Renal pelvis (tissue), 1 donor: ENCODE measurements at regions not wholly inside any gene's neighbourhood (a gene's known extent, or its start where the extent isn't known, plus 50 kb on each side); places are given as distances from the start of the nearest gene placed in this dataset.
"Not testable (repeated sequence)": the region's sequence is repeated elsewhere in the genome, so short reads cannot be mapped to it uniquely, and the experiment has no call there.

Experiments
- DNase-seq: peaks from one replicate; pipeline ENCODE4 v3.0.0-alpha.2; 2013

DNA sequence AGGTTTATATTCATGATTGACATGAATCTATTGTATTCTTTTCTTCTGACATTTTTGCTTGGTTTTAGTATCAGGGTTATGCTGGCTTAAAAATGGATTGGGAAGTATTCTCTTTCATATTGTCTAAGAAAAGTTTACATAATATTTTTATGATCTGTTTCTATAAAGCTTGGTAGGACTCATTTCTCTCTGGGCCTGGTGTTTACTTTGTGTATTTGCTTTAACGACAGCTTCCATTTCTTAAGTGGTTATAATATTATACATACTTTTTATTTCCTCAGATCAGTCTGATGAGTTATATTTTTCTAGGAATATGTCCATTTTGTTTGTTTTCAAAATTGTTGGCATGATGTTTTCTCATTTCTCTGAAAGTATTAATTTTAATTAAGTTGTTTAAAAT is 117.9 kb upstream of the IL12A start:
- no peak for DNase-seq

DNA sequence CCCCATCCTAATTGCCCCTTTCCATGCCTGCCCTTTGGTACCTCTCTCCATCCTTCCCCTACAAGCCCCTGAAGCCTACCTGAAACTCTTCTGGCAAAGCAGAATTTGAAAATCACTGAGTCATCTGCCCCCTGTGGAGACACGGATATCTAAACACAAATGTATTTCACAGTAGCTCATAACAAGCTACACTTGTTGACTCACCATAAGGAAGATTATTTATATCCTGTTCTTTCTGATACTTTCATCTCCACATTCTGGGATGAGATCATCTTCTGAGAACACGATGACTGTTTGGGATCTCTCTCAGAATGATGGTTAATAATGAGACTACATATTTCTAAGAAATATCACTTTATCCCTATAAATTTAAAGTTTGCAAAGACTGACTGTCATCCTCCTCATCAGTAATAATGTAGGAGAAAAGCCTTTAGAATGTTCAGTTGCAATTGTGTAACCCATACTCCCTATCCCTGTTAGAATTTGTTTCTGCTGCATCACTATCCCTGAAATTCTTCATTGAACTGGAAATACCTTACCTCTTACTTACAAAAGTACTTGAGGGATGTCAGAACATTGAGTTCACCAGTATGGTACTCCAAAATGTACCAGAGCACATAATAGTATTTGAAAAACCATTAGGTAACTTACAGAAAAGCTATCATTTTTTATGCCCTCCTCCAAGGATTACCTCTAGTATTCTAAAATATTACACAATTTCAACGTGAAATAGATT is 116.1 kb upstream of the IL12A start:
- no peak for DNase-seq

DNA sequence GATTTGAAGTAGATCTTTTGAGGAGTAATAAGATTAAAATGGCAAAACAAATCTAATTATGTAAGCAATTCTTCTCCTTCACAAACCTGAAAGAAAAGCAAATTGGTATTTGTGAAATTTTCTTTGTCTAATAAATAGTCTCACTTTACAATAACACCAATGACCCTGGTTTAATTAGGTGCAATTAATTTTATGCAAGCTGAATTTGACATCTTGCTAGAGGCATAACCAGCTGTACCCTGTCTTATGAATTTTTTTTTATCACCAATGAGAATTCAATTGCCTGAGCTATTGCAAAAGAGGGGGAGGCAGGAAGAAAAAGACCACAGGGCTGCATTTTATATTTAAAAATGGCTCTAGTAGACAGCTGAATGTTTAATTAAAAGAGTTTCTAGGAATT is 113.5 kb upstream of the IL12A start:
- no peak for DNase-seq

DNA sequence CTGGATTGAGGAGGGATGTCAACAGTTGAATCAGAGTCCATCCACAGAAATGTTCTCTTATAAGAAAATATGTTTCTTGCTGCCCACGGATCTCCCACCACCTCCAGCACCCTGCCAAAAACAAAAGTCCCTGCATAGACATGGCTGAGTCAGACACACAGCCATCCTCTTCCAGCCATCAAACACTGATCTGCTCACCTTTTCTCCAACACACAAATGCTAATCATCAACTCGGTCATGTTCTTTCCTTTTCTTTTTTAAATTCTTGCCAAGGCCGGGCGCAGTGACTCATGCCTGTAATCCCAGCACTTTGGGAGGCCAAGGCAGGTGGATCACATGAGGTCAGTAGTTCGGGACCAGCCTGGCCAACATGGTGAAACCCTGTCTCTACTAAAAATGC is 110.7 kb upstream of the IL12A start:
- DNase-seq = no peak

DNA sequence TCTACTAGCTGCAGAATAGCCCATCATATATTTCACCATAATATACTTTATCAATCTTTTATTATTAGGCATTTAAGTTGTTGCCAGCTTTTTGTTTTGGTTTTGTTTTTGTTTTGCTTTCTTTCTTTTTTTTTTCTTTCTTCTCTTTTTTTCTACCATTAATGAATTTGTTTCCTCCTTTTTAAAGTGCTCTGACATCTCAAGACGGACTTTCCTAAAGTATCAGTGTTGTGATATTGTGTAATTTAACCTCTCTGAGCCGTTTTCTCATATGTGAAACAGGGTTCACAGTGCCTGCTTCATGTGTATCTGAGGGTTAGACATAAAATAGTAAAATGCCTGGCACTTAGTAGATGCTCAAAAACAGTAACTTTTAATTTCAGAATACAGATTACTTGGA is 109.5 kb upstream of the IL12A start:
- no peak for DNase-seq

DNA sequence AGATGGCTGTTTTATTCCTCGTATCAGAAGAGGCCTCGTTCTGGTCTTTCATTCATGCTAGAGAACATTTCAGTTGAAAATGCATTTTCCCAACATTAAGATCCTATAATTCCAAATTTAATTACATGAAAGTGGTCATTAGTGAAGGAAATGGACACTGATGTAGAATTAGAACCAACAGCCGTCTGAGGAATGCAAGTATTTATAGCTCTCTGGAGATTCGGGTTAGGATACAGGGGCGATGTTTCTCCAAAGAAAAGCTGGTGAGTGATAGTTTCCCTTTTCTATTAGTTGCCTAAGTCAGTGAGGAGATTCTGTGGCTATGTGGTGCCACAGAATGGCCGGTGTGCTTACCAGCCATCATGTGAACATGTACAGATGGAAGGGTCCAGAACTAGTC is 109.0 kb upstream of the IL12A start:
- DNase-seq = no peak

DNA sequence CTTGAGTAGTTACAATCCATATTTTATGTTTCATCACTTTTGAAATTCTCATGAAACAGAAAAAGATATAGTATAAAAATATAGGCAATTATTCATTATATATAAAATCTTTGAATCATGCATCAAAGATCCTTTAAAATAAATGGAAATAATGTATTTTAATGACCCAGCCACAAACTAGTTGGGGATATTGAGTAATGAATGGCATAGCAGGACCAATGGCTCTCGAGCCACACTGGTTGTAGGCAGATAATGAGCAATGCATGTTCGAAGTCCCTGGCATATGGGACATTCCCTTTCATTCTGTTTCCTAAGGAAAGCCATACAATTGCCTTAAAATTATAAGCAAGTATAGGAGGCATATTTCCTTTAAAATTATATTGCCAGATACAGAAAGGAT is 107.4 kb upstream of the IL12A start:
- DNase-seq = no peak

DNA sequence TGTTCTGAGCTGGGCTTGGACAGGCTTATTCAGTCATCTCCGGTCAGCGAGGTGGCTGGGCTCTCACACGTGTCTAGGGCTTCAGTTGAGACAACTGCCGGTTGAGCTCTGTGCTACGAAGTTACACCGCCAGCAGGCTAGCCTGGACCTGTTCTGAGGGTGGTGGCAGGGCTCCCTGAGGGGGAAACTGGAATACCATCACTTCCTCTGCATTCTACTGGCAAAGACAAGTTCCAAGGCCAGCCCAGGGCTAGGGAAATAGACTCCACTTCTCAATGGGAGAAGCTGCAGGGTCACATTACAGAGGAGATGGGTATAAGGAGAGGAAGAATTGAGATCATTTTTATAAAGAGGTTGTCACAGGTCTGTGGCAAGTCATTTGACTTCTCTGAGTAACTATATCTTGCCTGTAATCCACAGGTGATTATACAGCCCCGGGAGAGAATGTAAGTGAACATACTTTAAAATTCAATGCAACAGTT is 106.8 kb upstream of the IL12A start:
- no peak for DNase-seq

DNA sequence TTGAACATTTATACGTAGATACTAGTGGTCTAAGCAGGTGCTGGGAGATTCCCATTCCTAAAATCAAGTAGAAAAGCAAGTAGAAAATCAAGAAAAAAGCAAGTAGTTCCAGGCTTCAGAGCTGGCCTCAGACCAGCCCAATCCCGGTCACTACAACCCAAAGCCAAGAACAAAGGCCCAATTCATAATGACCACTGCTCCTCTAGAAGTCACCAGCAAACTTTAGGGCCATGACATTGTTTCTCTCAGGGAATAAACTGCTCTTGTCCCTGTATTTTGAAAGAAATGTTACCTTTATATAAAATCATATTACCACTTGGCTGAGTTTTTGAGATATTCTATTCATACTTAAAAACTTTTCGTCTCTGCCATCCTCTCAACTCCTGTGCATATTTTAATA is 106.3 kb upstream of the IL12A start:
- DNase-seq = no peak

DNA sequence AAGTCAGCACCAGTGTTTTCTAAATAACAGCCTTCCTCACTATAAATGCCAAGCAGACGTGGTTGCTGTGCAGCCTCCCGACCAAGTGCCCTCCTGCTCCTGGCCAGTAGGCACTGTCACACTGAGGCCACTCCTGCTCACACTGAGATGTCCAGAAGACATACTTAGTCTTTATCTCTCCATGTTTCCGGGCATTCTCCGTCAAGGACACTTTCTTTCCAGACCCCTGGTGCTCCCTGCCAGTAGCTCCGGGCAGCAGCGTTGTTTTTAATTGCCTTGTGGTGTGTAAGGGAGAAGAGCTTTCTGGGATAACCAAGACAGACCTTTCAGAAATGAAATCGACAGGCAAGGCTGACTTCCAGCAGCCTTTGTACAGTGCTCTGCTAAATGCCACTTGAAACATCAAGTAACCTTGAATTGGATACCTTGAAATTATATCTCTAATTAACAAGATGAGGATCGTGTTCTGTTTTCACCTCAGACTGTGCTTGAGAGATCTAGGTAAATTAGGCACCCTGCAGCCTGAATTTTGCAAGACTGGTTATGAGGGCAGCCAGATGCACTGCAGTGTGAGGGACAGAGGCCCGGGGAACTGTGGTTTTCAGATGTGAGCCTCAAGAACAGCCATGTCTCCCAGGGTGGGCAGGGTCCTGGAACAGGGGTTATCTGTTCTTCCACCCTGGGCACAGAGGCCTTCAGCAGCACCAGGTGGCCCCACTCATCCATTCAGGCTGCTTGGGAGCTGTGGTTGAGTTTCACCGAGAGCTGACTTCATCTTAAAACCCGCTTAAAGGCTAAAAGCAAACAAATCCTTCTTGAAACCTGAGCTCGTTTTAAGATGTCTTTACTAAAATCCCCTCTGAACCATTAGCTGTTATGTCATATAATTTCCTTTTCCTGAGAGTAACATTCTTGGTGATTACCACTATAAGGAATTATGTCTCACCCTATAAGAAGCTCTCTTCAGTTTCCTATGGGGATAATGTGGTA is 105.5 kb upstream of the IL12A start:
- DNase-seq = no peak

DNA sequence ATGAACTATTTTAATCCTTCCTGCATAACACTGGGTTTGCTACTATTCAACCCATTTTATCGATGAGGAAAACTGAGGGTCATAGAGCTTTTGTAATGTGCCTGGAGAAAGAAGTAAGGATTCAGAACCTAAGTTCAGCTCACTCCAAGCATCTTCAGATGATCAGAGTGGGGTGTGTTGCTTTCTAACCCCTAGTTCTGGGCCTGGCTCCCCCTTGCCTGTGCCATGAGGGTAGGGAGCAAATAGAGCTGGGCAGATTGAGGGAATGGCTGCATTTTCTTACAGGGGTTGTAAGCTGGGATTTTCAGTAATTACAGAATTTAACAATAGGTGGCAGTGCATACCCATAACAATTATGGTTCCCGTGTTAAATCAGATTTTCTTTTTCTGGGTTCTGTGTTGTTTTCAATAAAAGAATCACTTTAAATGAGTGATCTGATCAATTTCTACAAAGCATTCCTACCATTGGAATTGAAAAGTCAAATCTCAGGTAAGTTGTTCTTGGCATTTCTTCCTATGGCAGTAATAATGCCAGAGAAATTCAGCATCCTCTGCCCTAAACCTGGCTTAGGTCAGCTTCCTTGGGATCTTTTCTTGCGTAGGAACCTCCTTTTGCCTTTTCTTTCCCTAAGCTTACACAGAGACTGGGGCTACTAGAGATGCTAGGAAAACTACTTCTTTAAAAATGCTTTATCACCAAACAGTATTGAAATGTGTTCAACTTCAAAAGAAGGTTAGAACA is 103.8 kb upstream of the IL12A start:
- DNase-seq = no peak

DNA sequence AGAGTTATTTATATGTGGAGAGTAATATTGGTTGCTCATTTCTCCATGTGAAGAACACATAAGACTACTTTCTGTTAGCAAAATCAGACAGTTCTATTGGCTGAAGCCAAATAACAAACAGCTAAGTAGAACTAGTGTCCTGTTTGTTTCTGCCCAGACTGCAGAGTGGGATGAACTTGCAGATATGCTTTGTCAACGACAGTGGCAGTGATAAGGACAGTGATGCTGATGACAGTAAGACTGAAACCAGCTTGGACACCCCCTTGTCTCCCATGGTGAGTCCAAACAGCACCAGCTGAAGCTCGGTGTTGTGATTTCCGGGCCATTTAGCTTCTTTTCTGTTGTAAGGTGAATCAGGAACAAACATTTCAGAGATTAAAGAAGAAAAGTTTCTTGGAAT is 102.6 kb upstream of the IL12A start:
- DNase-seq = no peak

DNA sequence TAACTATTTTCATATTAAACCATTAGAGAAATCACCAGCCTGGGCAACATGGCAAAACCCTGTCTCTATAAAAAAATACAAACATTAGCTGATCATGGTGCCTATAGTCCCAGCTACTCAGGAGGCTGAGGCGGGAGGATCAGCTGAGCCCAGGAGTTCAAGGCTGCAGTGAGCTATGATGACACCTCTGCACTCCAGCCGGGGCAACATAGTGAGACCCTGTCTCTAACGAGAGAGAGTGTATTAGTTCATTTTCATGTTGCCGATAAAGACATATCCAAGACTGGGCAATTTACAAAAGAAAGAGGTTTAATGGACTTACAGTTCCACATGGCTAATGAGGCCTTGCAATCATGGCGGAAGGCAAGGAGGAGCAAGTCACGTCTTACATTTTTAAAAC is 102.1 kb upstream of the IL12A start:
- DNase-seq = not testable (repeated sequence)

DNA sequence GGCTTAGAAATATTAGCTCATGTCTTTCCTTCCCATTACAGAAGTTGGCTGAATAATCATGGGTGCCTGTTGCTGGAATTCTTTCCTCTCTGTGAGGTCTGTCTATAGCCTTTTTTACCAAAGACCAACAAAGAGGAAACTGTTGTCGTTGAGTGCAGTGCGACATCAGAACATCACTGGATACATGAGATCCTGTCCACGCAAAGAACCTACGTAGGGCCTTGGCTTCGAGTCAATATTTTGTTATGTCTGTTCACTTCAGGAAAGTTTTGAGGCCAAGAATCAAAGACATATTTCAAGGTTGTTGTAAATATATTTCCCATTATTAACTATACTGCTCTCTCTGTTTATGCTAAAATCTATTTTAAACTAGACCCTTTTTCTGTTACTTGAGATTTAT is 101.5 kb upstream of the IL12A start:
- no peak for DNase-seq

DNA sequence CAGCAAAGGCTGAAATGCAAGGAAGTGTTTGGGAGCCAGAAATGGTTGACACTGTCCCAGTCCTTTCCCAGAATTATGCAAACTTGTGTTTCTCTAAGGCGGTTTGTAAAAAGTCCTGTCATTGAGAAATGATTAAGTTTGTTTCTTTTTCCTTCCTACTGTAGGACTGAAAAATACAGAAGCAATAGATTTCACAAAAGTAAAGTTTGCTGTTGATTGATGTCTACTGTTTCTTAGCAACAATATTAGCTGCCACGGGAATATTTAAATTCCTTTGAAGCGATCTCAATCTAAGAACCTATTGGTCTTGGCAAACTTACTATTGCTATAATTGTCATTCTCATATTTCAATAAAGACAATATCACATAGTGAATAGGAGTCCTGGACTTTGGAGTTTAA is 100.7 kb upstream of the IL12A start:
- DNase-seq = no peak

DNA sequence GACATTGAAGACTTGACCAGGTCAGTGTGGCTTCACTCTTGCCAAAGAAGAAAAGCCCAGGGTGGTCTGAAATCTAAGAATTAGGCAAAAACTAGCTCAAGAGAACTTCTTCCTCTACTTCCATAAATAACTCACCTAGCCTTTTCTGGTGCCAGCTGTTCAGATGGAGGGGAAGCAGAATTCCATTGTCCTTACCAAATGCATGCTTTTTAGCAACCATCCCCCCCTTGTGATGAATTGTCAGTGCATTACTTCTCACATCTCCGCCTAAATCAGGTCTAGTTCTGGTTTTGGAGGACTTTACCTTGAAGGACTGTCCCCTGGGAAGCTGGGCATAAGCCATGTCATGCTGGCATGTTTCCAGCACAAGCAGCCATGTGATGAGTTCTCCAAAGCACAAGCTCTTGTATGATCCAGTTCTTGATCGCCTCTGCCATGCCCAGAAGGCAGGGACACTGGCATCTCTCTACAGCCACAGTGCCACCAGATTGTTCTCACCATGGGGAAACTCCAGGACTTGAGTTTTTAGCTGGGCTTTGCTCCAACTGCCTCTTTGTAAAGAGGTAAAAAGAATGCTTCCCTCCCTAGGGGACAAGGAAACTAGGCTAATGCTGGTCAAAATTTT is 96.4 kb upstream of the IL12A start:
- DNase-seq = no peak

DNA sequence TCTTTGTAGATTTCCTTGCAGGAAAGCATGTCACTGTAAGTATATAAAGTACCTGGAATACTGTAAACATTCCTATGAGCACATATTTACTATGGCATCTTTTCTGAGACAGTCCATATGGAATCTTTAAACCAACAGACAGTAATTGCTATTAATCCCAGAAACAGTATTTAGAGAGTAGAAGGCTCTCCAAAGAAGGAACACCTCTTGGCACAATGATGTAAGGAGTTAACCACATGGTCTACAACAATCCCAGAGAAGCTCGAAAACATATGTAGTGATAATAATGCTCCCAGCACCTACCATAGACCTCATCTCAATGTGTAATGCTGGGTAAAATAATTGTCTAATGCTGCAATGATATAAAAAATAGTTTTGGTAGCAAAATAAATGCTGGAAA is 95.8 kb upstream of the IL12A start:
- no peak for DNase-seq

DNA sequence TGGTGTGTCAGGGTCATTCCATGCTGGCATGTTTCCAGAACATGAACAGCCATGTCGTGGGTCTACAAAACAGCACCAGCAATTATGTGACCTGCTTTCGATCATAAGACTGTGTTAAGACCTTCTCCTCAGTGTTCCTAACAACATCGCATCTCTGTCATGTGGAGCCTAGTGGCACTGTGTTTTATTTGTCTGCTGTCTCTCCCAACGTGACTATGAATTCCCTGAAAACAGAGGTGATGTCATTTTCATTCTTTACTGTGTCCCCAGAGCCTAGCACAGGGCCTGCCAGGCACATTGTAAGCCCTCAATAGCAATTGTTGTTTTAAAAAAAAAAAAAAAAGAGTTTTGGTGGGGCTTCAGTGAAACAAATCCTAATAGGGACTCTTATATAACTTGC is 94.2 kb upstream of the IL12A start:
- DNase-seq = no peak

DNA sequence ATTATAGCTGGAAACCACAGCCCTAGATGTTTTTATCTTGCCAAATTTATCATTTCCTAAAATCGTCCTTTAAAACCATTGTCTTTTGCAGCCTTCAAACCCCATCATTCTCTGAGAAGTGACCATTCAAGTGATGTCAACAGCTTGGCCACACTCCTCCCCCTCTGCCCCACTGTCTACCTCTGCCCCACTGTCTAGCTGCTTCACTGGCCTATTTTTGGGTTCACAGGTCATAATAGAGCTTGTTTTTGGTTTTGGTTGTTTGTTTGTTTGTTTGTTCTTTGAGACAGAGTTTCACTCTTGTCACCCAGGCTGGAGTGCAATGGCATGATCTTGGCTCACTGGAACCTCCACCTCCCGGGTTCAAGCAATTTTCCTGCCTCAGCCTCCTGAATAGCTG is 93.2 kb upstream of the IL12A start:
- no peak for DNase-seq

DNA sequence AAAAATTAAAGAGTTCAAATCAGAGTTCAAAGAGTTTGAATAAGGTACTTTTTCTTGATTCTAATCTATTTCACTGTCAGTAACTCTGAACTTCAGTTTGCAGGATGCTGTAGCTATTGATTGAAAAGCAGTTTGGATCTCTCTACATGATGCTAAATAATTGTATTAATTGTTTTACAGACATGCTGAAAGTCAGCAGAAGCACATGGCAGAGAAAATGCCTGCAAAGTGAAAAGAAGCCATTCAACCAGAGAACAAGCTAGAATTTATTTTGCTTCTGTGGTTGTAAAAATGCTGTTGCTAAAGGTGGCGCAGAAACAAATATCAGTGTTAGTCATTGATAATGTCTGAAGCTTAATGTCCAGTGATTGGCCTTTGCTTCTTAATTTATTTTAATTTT is 92.1 kb upstream of the IL12A start:
- DNase-seq = no peak

DNA sequence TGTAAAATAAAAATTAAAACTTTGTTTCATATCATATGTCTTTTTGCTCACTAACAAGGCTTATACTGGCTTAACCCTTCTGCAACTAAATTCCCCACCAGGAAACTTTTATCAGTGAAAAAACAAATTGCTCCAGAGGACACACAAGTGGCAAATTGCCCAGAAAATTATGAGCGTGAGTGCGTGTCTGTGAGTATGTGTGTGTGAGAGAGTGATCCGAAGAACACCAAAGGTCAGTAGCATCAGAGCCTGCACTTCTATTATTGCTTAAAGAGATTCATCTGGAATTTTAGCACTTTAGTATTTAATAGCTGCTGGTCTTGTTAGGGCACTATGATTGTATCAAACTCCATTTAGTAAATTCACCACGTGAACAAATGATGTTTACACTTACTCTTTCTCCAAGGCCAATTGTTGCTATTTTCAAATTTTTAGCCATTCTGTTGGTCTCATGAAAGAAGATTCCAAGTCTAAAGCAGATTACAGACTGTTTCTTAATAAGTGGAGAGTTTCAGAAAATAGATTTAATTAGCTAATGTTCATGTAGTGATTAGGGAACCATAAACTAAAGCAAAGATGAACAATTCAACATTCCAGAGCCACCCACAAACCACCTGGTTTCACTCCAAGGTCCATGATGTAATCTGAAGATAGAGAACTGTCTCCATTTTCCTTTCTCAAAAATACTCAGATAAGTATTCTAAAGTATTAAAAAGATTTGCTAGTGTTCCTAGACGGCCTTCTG is 91.1 kb upstream of the IL12A start:
- DNase-seq = no peak
